PC-3 (cell line): ENCODE measurements at regions not wholly inside any gene's neighbourhood (a gene's known extent, or its start where the extent isn't known, plus 50 kb on each side); places are given as distances from the start of the nearest gene placed in this dataset.

ENCODE experiments used
- ATAC-seq: fragments of 200-7000 bp; cut with Tn5 transposase; 2 replicates; pipeline ENCODE4 v1.9.1; 2020; ENCODE audit warnings: mild to moderate bottlenecking, moderate library complexity
- BruUV-seq: library from RNA; stranded (reverse); fragments of 400-500 nt; replicated peaks from 2 replicates; lab custom pipeline; 2021; lab: Mats Ljungman, UMichigan
- CTCF ChIA-PET: fragments of 300-600 bp; sonication (Branson Sonifier 250); formaldehyde crosslinking; loops from one replicate; lab custom pipeline; 2022; ENCODE audit warnings: antibody characterized with exemption; lab: Charles Lee
- POLR2A ChIA-PET: fragments of 300-600 bp; sonication (Branson Sonifier 250); formaldehyde crosslinking; loops from one replicate; lab custom pipeline; 2022; ENCODE audit warnings: antibody characterized with exemption; ENCODE audit not compliant: unreplicated experiment; lab: Charles Lee
- DNase-seq: peaks from one replicate; pipeline ENCODE4 v3.0.0-alpha.2; 2015
- H2AFZ ChIP-seq: fragments of 300-600 bp; sonication (generic); 2 replicates; pipeline ENCODE4 v1.6.0; 2016; ENCODE audit warnings: antibody characterized with exemption, low read length
- H3F3A ChIP-seq: fragments of 300-600 bp; sonication (generic); one replicate; pipeline ENCODE4 v1.6.0; 2017; ENCODE audit warnings: antibody characterized with exemption, low read length, control low read depth, mild to moderate bottlenecking; ENCODE audit not compliant: unreplicated experiment
- H3K27ac ChIP-seq: fragments of 300-600 bp; sonication (generic); 2 replicates; pipeline ENCODE4 v1.5.1; 2016; ENCODE audit warnings: mild to moderate bottlenecking, low read length
- H3K27me3 ChIP-seq: fragments of 300-600 bp; sonication (generic); 2 replicates; pipeline ENCODE4 v1.6.1; 2016; ENCODE audit warnings: low read length, mixed read lengths
- H3K36me3 ChIP-seq: fragments of 300-600 bp; sonication (generic); 2 replicates; pipeline ENCODE4 v1.6.1; 2016; ENCODE audit warnings: low read depth, mixed run types, low read length, mixed read lengths
- H3K4me1 ChIP-seq: fragments of 300-600 bp; sonication (generic); 2 replicates; pipeline ENCODE4 v1.5.1; 2016; ENCODE audit warnings: low read length; ENCODE audit not compliant: insufficient read depth
- H3K4me2 ChIP-seq: fragments of 300-600 bp; sonication (generic); 2 replicates; pipeline ENCODE4 v1.6.0; 2016; ENCODE audit warnings: low read length
- H3K4me3 ChIP-seq: fragments of 300-600 bp; sonication (generic); 2 replicates; pipeline ENCODE4 v1.5.1; 2016; ENCODE audit warnings: mild to moderate bottlenecking, low read length, mixed read lengths
- H3K79me2 ChIP-seq: fragments of 300-600 bp; sonication (generic); 2 replicates; pipeline ENCODE4 v1.6.1; 2017; ENCODE audit warnings: low read length, mixed read lengths
- H3K9ac ChIP-seq: fragments of 300-600 bp; sonication (generic); 2 replicates; pipeline ENCODE4 v1.6.0; 2016; ENCODE audit warnings: mild to moderate bottlenecking, low read length
- H3K9me2 ChIP-seq: fragments of 300-600 bp; sonication (generic); replicated peaks from 2 replicates; pipeline ENCODE4 v1.6.1; 2016; ENCODE audit warnings: mixed run types, low read length, mixed read lengths
- H3K9me3 ChIP-seq: fragments of 300-600 bp; sonication (generic); 2 replicates; pipeline ENCODE4 v1.6.1; 2016; ENCODE audit warnings: low read length, mixed read lengths
- H4K20me1 ChIP-seq: fragments of 300-600 bp; sonication (generic); 2 replicates; pipeline ENCODE4 v1.6.1; 2016; ENCODE audit warnings: low read length, mixed read lengths
- CTCF ChIP-seq: fragments of 300-600 bp; sonication (generic); conservative IDR thresholded peaks from 2 replicates; pipeline ENCODE4 v1.5.1; 2017; ENCODE audit warnings: antibody characterized with exemption, low read depth, mild to moderate bottlenecking, low read length
- EZH2 ChIP-seq: fragments of 300-600 bp; sonication (generic); IDR thresholded peaks from one replicate; pipeline ENCODE4 v1.6.1; 2017; ENCODE audit warnings: antibody characterized with exemption, mild to moderate bottlenecking, low read length; ENCODE audit not compliant: unreplicated experiment
- EZH2phosphoT487 ChIP-seq: fragments of 300-600 bp; sonication (generic); IDR thresholded peaks from 2 replicates; pipeline ENCODE4 v1.6.1; 2018; ENCODE audit warnings: mild to moderate bottlenecking, antibody characterized with exemption, low read length, borderline replicate concordance
- intact Hi-C: fragments of 100-400 bp; cut with micrococcal nuclease; formaldehyde crosslinking; loops from 2 replicates; pipeline ENCODE4 v1.9.0; 2023

GRCh38 chr7:37510043-37510634 lies 61.5 kb upstream of the ELMO1 start:
- intact Hi-C loops, result no loop called here
- H3F3A ChIP-seq, result no peaks in the 10 kb centered on the region
- ChIA-PET POLR2A (no interaction called here), CTCF (no interaction called here)
- H3K9me2 ChIP-seq, result no peaks in the 10 kb centered on the region
- H3K4me1 ChIP-seq, result no peaks in the 10 kb centered on the region
- no peak overlapping the region for H3K9ac ChIP-seq
- H3K27ac ChIP-seq, result no peak overlapping the region
- TF ChIP-seq EZH2phosphoT487, result no peak
- no peak for TF ChIP-seq EZH2
- TF ChIP-seq CTCF, result peak; percentile 67
- ATAC-seq (no peak), DNase-seq (peak; percentile 11)
- no peak overlapping the region for H3K4me2 ChIP-seq
- H3K4me3 ChIP-seq, result no peak overlapping the region
- no TSS peak for BruUV-seq
- no peak overlapping the region for H2AFZ ChIP-seq
- no peaks in the 10 kb centered on the region for H3K79me2 ChIP-seq
- no peaks in the 10 kb centered on the region for H3K27me3 ChIP-seq
- H3K9me3 ChIP-seq, result no peaks in the 10 kb centered on the region
- H3K36me3 ChIP-seq, result no peaks in the 10 kb centered on the region; the same call in 1 of the 2 replicates
- H4K20me1 ChIP-seq, result no peaks in the 10 kb centered on the region

- Histone ChIP-seq H3K9me3 (no peaks in the 10 kb centered on the region), H3K4me1 (no peaks in the 10 kb centered on the region), H3K79me2 (no peaks in the 10 kb centered on the region), H3F3A (no peaks in the 10 kb centered on the region), H3K27me3 (no peaks in the 10 kb centered on the region), H3K4me3 (no peak overlapping the region), H3K9me2 (no peaks in the 10 kb centered on the region), H2AFZ (no peak overlapping the region), H3K36me3 (no peaks in the 10 kb centered on the region; the same call in 1 of the 2 replicates), H3K9ac (no peak overlapping the region), H4K20me1 (no peaks in the 10 kb centered on the region), H3K27ac (no peak overlapping the region), H3K4me2 (no peak overlapping the region)
- no TSS peak for BruUV-seq
- no peak for ATAC-seq
- no peak for DNase-seq
- ChIA-PET CTCF (no interaction called here), POLR2A (no interaction called here)
- intact Hi-C loops, result no loop called here
- TF ChIP-seq EZH2 (no peak), CTCF (no peak), EZH2phosphoT487 (no peak)
Observed at GRCh38 chr7:37511915-37512314, 63.3 kb upstream of the ELMO1 start.

- no peak overlapping the region for H3K4me2 ChIP-seq
- DNase-seq (no peak), ATAC-seq (no peak)
- H3K9ac ChIP-seq, result no peak overlapping the region
- no peak overlapping the region for H3K27ac ChIP-seq
- intact Hi-C loops, result no loop called here
- no peaks in the 10 kb centered on the region for H3K79me2 ChIP-seq
- ChIA-PET POLR2A (no interaction called here), CTCF (no interaction called here)
- no peaks in the 10 kb centered on the region for H3K4me1 ChIP-seq
- no peak for TF ChIP-seq EZH2
- TF ChIP-seq EZH2phosphoT487, result no peak
- H4K20me1 ChIP-seq, result no peaks in the 10 kb centered on the region
- no TSS peak for BruUV-seq
- no peaks in the 10 kb centered on the region for H3K9me2 ChIP-seq
- H3K36me3 ChIP-seq, result no peaks in the 10 kb centered on the region; the same call in 1 of the 2 replicates
- no peak overlapping the region for H3K4me3 ChIP-seq
- no peaks in the 10 kb centered on the region for H3K27me3 ChIP-seq
- no peak overlapping the region for H2AFZ ChIP-seq
- H3F3A ChIP-seq, result no peaks in the 10 kb centered on the region
- no peaks in the 10 kb centered on the region for H3K9me3 ChIP-seq
Observed at GRCh38 chr7:37514497-37514896, 65.8 kb upstream of the ELMO1 start.
